Heart right ventricle (tissue), 16 donors: ENCODE measurements at regions not wholly inside any gene's neighbourhood (a gene's known extent, or its start where the extent isn't known, plus 50 kb on each side); places are given as distances from the start of the nearest gene placed in this dataset.

Experiments
- ATAC-seq, 8 donors: fragments of 200-7000 bp; cut with Tn5 transposase; one replicate each; pipeline ENCODE4 v1.9.1; 2020; ENCODE audit warnings: mild to moderate bottlenecking in 8 of 8, moderate library complexity in 8 of 8, moderate number of reproducible peaks in 1 of 8
- DNase-seq, 2 donors: peaks; one replicate each; pipeline ENCODE4 v3.0.0-alpha.2; 2020
- H3K27ac ChIP-seq, 10 donors: fragments of 200-600 bp; sonication (generic) in 2 of 10; one replicate each; pipeline versions ENCODE4 v1.5.0 to v1.8.0; 2020 to 2022; ENCODE audit warnings: mild to moderate bottlenecking in 3 of 10
- H3K27me3 ChIP-seq, 7 donors: fragments of 200-600 bp; one replicate each; pipeline ENCODE4 v1.8.0; 2021 to 2022; ENCODE audit warnings: mild to moderate bottlenecking in 2 of 7
- H3K36me3 ChIP-seq, 9 donors: fragments of 200-600 bp; sonication (generic) in 1 of 9; one replicate each; pipeline versions ENCODE4 v1.5.0 to v1.8.0; 2020 to 2022; ENCODE audit warnings: mild to moderate bottlenecking in 2 of 9
- H3K4me1 ChIP-seq, 9 donors: fragments of 200-600 bp; sonication (generic) in 1 of 9; one replicate each; pipeline versions ENCODE4 v1.5.0 to v1.8.0; 2020 to 2022; ENCODE audit warnings: mild to moderate bottlenecking in 4 of 9
- H3K4me3 ChIP-seq, 10 donors: fragments of 200-600 bp; sonication (generic) in 2 of 10; one replicate each; pipeline versions ENCODE4 v1.5.0 to v1.8.0; 2020 to 2022; ENCODE audit warnings: mild to moderate bottlenecking in 7 of 10, moderate library complexity in 2 of 10
- H3K9me3 ChIP-seq, 11 donors: fragments of 200-600 bp in 10 of 11; sonication (generic) in 2 of 11; one replicate each; pipeline versions ENCODE4 v1.5.0 to v1.8.0; 2013 to 2022; ENCODE audit warnings: mild to moderate bottlenecking in 2 of 11, control low read depth in 1 of 11, moderate library complexity in 1 of 11
- WGBS, 2 donors: extraction: QIAGEN DNeasy Blood & Tissue Kit; methylation state at CpG; one replicate each; pipeline ENCODE4 v1.1.7; 2013; ENCODE audit warnings: inconsistent platforms in 1 of 2; 5-methylcytosine and 5-hydroxymethylcytosine counted together
- intact Hi-C, 10 donors: fragments of 100-400 bp; cut with DNase I; formaldehyde crosslinking; loops; one replicate each; pipeline versions ENCODE4 v1.11.1 to v1.14.2; 2022
- TF ChIP-seq, protein P1 (sequence below), 9 donors: fragments of 200-600 bp; sonication (generic) in 2 of 9; IDR thresholded peaks; one replicate each; pipeline versions ENCODE4 v1.5.0 to v1.8.0; 2021 to 2022; ENCODE audit warnings: antibody characterized with exemption in 9 of 9, mild to moderate bottlenecking in 5 of 9, moderate library complexity in 1 of 9
- donor health status: Arrhythmogenic right ventricular cardiomyopathy.
- donor health status: ischemic (EF 13 %, LVEDD 7.1; RV severe dilation, severe dysfunction).
- donor health status: healthy with polysubstance abuse.
- donor health status: DM: no; HTN: yes; CAD: no.
- donor health status: DM: no; HTN: no; CAD: no.
- donor health status: ischemic (EF 25% LVEDD 6.9; RV normal size, moderate dysfunction).
- donor health status: ischemic (EF 25% LVEDD 5.7; RV mildly dilated, moderate dysfunction).
- donor health status: healthy.
- donor health status: DM: yes; HTN: yes; CAD: no.
- donor health status: Ischemic cardiomyopathy.
- donor health status: ischemic (EF 35%, LVEDD 5.7; RV mildly dilated, moderate dysfunction).
- donor health status: nonischemic (EF 11% LVEDD 7.7; RV severe dilation, severe dysfunction).
- donor health status: DM: yes; HTN: yes; CAD: no.
- donor health status: PGD.
- donor health status: ischemic (EF 29% LVEDD 5.4; RV normal size, mild dysfunction).
- donor health status: nonischemic (EF 23%, LVEDD 6.1; RV moderate dilation, normal function).

DNA sequence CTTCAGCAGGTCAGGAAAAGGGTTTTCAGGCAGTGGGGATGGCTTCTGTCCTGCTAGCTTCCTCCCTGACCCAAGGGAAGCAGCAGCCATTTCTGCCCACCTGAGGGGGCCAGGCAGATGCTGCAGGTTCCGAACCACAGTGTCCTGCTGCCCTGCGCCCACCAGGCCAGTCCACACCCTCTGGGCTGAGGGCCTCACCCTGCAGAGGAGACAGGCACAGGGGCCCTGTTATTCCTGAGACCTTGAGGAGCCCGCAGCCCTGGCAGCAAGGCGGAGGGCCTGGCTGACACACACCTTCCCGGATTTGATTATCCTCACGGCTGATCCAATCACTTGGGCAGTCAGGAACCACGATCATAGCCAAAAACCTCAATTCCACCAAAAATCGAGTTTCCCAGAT lies 725.8 kb downstream of the BRD1 start:
- Histone ChIP-seq H3K4me1 (no peaks in the 10 kb centered on the region), H3K27ac (no peak overlapping the region), H3K27me3 (peaks cover 0 to 61% (median 38%) of the 10 kb centered on the region in 7 donors), H3K36me3 (no peaks in the 10 kb centered on the region), H3K9me3 (no peaks in the 10 kb centered on the region), H3K4me3 (no peak overlapping the region)
- intact Hi-C loops, result no loop called here
- TF ChIP-seq, protein P1, sequence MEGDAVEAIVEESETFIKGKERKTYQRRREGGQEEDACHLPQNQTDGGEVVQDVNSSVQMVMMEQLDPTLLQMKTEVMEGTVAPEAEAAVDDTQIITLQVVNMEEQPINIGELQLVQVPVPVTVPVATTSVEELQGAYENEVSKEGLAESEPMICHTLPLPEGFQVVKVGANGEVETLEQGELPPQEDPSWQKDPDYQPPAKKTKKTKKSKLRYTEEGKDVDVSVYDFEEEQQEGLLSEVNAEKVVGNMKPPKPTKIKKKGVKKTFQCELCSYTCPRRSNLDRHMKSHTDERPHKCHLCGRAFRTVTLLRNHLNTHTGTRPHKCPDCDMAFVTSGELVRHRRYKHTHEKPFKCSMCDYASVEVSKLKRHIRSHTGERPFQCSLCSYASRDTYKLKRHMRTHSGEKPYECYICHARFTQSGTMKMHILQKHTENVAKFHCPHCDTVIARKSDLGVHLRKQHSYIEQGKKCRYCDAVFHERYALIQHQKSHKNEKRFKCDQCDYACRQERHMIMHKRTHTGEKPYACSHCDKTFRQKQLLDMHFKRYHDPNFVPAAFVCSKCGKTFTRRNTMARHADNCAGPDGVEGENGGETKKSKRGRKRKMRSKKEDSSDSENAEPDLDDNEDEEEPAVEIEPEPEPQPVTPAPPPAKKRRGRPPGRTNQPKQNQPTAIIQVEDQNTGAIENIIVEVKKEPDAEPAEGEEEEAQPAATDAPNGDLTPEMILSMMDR (IDR thresholded peaks at IDR 0.05), result no peak
- WGBS, 2 donors, result 71 to 73% methylated on average over 8 of the region's 8 CpGs
- DNase-seq (no peak), ATAC-seq (no peak)

DNA sequence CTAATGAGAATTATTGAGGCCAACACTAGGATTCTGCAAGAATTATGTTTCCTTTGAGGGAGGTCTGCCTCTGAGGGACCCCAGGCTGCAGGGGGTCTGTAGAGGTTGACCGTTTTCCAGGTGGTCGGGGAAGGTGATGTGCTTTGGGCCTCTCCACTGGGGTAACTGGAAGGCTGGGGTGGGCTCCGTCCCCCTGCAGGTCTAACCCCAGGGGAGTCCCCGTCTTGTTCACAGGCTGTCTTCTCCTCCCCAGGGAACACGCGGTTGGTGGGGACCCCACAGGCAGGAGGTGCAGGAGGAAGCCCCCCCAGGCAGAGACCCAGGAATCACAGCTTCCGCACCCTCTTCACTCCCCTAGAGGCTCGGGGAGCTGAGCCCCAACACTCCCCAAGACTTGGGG lies 726.4 kb downstream of the BRD1 start:
- peaks cover 0 to 55% (median 32%) of the 10 kb centered on the region in 7 donors for H3K27me3 ChIP-seq
- no peak overlapping the region for H3K27ac ChIP-seq
- no peak overlapping the region for H3K4me3 ChIP-seq
- WGBS, 2 donors, result 79 to 80% methylated on average over 8 of the region's 8 CpGs
- no peaks in the 10 kb centered on the region for H3K36me3 ChIP-seq
- H3K4me1 ChIP-seq, result no peaks in the 10 kb centered on the region
- intact Hi-C loops, result no loop called here
- ATAC-seq (no peak), DNase-seq (no peak)
- no peaks in the 10 kb centered on the region for H3K9me3 ChIP-seq
- TF ChIP-seq, protein P1 (IDR thresholded peaks at IDR 0.05), result no peak

- no peaks in the 10 kb centered on the region for H3K4me1 ChIP-seq
- TF ChIP-seq, protein P1 (IDR thresholded peaks at IDR 0.05), result no peak
- H3K27ac ChIP-seq, result no peak overlapping the region
- 70 to 74% methylated on average over 17 of the region's 17 CpGs for WGBS, 2 donors
- DNase-seq (no peak), ATAC-seq (no peak)
- H3K4me3 ChIP-seq, result no peak overlapping the region
- intact Hi-C loops, result no loop called here
- no peaks in the 10 kb centered on the region for H3K9me3 ChIP-seq
- no peaks in the 10 kb centered on the region for H3K36me3 ChIP-seq
- peaks cover 0 to 50% (median 27%) of the 10 kb centered on the region in 7 donors for H3K27me3 ChIP-seq
Observed at GRCh38 chr22:49100773-49101172, 726.9 kb downstream of the BRD1 start.

- Histone ChIP-seq H3K4me3 (no peak overlapping the region), H3K36me3 (no peaks in the 10 kb centered on the region), H3K27me3 (peaks cover 0 to 46% (median 24%) of the 10 kb centered on the region in 7 donors), H3K9me3 (no peaks in the 10 kb centered on the region), H3K27ac (no peak overlapping the region), H3K4me1 (no peaks in the 10 kb centered on the region)
- 62 to 69% methylated on average over 9 of the region's 9 CpGs for WGBS, 2 donors
- TF ChIP-seq, protein P1 (IDR thresholded peaks at IDR 0.05), result no peak
- DNase-seq, result no peak
- ATAC-seq, result no peak
- intact Hi-C loops, result no loop called here
Observed at GRCh38 chr22:49100316-49100715, 727.4 kb downstream of the BRD1 start.
